ENCODE measurements at regions not wholly inside any gene's neighbourhood (a gene's known extent, or its start where the extent isn't known, plus 50 kb on each side); places are given as distances from the start of the nearest gene placed in this dataset.
A peak's percentile ranks its signal among the peaks of the same experiment; 100 is the strongest.

DNA sequence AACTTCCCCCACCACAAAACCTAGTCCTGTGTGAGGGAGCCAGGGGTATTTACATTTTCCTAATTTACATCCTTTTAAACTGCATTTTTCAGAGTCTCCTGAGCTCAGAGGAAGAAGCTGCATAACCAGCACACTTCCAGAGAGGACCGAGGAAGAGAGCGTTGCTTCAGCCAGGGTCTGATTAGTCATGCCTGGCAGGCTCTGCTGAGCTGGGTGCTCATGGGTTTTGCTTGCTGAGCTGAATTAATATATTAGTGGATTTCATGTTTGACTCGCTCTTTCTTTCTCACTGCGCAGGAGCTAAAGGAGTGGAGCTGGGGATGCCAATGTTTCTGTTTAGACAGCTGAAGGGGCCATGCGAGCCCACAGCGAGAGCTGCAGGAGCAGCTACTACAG lies 539.3 kb upstream of the B3GAT1 start:
- Histone ChIP-seq H3K23me2 (ENCODE audit: insufficient read length, low read depth, low read length, poor library complexity, severe bottlenecking) (no peaks in the 10 kb centered on the region), H2BK120ac (ENCODE audit: low read depth, low read length, poor library complexity, severe bottlenecking) (no peak overlapping the region), H3K23ac (ENCODE audit: insufficient read length, low read depth, low read length) (no peak overlapping the region), H2AK5ac (ENCODE audit: insufficient read length, low read length) (no peak overlapping the region), H3K14ac (ENCODE audit: insufficient read depth, low read length) (no peak overlapping the region; the same call in 1 of the 2 replicates), H3K9ac (ENCODE audit: extremely low read depth, insufficient read length, low read length) (no peak overlapping the region), H3K56ac (ENCODE audit: insufficient read length, low read depth, low read length) (no peak overlapping the region), H4K5ac (ENCODE audit: insufficient read length, low read depth, low read length) (no peak overlapping the region), H3K18ac (ENCODE audit: insufficient read length, low read depth, low read length) (no peak overlapping the region), H4K8ac (replicated peaks; ENCODE audit: insufficient read length, low read depth, low read length) (no peak overlapping the region), H3K79me1 (ENCODE audit: insufficient read depth, low read depth, low read length, poor library complexity, severe bottlenecking) (no peaks in the 10 kb centered on the region), H2BK5ac (ENCODE audit: insufficient read length, low read length) (no peak overlapping the region), H3K4me2 (ENCODE audit: insufficient read depth, insufficient read length, low read length) (no peak overlapping the region), H3K9me3 (ENCODE audit: control insufficient read depth, low read depth, low read length) (no peaks in the 10 kb centered on the region), H3K27ac (ENCODE audit: insufficient read length, low read depth, low read length) (no peak overlapping the region), H4K91ac (ENCODE audit: insufficient read length, low read depth, low read length) (no peak overlapping the region), H3K4ac (ENCODE audit: low read depth, low read length) (no peak overlapping the region), H3K4me1 (ENCODE audit: insufficient read depth, low read length) (peaks cover 9% of the 10 kb centered on the region), H2BK12ac (ENCODE audit: insufficient read length, low read depth, low read length) (no peak overlapping the region), H3K79me2 (ENCODE audit: insufficient read depth, low read length) (no peaks in the 10 kb centered on the region), H2BK15ac (ENCODE audit: low read depth, low read length) (no peak overlapping the region), H2AFZ (ENCODE audit: low read length) (peak overlapping the region; percentile 52), H2BK20ac (ENCODE audit: low read depth, low read length, poor library complexity, severe bottlenecking) (no peak overlapping the region), H3K27me3 (ENCODE audit: insufficient read depth, low read length) (no peaks in the 10 kb centered on the region), H3T11ph (ENCODE audit: low read length) (no peak overlapping the region), H4K20me1 (ENCODE audit: control insufficient read depth, insufficient read depth, insufficient read length) (no peaks in the 10 kb centered on the region)
- TF ChIP-seq, protein P1, sequence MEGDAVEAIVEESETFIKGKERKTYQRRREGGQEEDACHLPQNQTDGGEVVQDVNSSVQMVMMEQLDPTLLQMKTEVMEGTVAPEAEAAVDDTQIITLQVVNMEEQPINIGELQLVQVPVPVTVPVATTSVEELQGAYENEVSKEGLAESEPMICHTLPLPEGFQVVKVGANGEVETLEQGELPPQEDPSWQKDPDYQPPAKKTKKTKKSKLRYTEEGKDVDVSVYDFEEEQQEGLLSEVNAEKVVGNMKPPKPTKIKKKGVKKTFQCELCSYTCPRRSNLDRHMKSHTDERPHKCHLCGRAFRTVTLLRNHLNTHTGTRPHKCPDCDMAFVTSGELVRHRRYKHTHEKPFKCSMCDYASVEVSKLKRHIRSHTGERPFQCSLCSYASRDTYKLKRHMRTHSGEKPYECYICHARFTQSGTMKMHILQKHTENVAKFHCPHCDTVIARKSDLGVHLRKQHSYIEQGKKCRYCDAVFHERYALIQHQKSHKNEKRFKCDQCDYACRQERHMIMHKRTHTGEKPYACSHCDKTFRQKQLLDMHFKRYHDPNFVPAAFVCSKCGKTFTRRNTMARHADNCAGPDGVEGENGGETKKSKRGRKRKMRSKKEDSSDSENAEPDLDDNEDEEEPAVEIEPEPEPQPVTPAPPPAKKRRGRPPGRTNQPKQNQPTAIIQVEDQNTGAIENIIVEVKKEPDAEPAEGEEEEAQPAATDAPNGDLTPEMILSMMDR (conservative IDR thresholded peaks at IDR 0.05): no peak
- no peaks in the 10 kb centered on the region for H3K36me3 Mint-ChIP-seq (ENCODE audit: insufficient read depth in 1 of 3, low read depth in 3 of 3)
- DNase-seq: no peak
- peak overlapping the region; percentile 9 to 58 (median 45); a peak in 4 of 7 replicates for H3K27ac Mint-ChIP-seq
- no peaks in the 10 kb centered on the region for H3K9me3 Mint-ChIP-seq
- H3K27me3 Mint-ChIP-seq (ENCODE audit: low read depth): peaks cover 8% of the 10 kb centered on the region
- WGBS (ENCODE audit: extremely low coverage, insufficient read length, low lambda C conversion rate): no CpG with 5 or more reads among the region's 6 CpGs
- no peak overlapping the region for H3K4me3 Mint-ChIP-seq
- peaks cover 23 to 34% of the 10 kb centered on the region in 2 experiments for H3K4me1 Mint-ChIP-seq
